ENCODE measurements at regions not wholly inside any gene's neighbourhood (a gene's known extent, or its start where the extent isn't known, plus 50 kb on each side); places are given as distances from the start of the nearest gene placed in this dataset.

- no peak for DNase-seq
Observed at GRCh38 chr12:76611533-76611932, 52.0 kb upstream of the OSBPL8 start.

DNA sequence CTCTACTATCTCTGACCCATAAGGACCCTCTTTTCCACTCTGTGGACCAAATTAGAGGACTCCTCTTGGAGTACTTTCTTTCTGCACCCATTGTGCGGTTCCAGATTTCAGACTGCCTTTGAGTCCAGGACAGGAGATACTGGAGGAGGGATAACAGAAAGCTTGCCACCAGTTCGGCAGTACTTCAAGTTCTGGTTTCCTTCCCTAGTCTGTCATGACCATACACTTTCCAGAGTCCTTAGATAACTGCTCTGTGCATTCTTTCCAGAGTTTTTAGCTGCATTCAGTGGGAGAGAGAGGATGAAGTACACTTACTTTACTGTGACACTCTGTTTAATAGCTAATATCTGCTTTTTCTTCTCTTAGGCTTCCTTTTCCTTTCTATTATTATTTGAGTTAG is 54.8 kb upstream of the OSBPL8 start:
- DNase-seq, result no peak

DNA sequence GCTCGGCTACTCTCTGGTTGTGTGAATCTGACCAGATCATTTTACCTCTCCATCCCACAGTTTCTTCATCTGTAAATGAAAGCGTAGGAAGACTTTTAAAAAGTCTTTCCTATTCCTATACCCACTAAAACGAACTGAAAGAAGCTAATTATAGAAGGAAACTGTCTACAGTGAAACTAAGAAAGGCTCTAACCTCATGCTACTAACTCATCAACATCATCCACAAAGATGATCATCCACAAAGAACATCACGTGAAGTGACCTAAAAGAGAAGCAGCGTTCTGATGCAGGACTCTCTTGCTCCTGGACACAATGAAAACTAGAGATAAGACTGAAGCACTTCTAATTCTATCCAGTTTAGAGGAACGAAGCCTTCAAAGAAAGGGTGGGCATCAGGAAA is 58.5 kb upstream of the OSBPL8 start:
- DNase-seq, result no peak

DNA sequence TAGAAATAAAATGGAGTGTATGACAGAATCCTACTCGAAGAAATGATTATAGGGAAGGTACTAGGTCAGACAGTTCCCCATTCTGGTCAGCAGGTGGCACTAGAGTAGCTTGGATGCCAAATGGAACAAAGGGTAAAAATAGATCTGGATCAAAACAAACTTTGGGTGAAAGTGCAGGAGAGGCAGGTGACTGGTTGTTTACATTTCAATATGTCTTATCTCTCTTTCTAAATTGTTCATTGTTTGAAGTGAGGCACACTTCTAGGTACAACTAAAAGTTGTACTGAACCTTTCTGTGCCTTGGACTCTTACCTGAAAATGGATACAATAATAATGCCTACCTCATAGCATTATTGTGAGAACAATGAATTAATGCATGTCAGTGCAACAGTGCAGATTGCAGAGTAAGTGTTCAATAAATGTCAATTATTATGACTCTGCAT is 62.0 kb upstream of the OSBPL8 start:
- peak; percentile 65 for DNase-seq

DNA sequence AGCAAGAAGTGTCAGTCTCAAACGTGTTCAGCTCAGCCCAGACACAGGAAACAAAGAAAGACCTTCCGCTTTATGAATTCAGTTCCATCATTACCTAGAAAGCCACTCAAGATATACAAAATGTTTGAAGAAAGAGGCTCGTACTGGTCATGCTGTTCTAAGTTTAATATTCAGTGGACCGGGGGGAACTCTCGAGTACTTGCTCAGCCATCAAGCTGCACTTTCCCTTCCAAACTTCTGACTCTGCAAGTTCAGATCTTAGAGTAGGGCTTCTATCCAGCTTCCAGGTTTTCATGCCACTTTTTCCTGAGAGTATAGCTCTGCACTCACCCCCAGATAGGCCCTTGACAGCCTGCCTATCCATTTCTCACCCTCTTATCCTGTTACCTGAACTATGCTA is 62.8 kb upstream of the OSBPL8 start:
- no peak for DNase-seq

DNA sequence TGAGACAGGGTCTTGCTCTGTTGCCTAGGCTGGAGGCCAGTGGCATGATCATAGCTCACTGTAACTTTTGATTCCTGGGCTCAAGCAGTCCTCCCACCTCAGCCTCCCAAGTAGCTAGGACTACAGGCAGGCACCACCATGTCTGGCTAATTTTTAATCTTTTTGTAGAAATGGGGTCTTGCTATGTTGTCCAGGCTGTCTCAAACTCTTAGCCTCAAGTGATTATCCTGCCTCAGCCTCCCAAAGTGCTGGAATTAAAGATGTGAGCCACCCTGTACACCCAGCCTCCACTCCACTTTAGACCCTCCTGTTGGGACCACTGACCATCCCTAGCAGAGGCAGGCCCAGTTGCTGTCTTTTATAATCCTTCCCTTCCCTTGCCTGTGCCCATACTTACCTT is 63.3 kb upstream of the OSBPL8 start:
- no peak for DNase-seq

GRCh38 chr12:76623931-76624330 is 64.4 kb upstream of the OSBPL8 start:
- no peak for DNase-seq

- DNase-seq, result no peak
Observed at GRCh38 chr12:76627346-76628135, 68.0 kb upstream of the OSBPL8 start.

GRCh38 chr12:76628745-76629144 is 69.2 kb upstream of the OSBPL8 start:
- DNase-seq, result no peak

DNA sequence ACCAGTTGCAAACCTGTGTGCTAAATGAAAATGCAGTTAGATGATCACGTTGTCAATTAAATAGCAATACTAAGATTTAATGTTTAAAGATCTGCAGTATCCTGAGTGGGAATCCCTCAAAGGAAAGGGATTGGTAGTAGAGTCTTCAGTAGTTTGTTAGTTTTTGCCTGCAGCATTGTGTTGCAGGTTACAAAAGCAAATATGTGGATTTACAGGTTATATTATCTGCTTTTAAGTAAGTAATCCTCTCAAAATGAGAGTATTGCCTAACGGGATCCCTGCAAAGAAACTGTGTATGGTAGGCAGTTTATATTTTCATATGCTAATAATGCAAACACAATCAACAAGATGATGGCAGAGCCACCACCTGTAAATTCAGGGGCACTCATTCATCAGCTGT is 72.2 kb upstream of the OSBPL8 start:
- no peak for DNase-seq

- DNase-seq, result no peak
Observed at GRCh38 chr12:76633415-76633814, 73.8 kb upstream of the OSBPL8 start.

DNA sequence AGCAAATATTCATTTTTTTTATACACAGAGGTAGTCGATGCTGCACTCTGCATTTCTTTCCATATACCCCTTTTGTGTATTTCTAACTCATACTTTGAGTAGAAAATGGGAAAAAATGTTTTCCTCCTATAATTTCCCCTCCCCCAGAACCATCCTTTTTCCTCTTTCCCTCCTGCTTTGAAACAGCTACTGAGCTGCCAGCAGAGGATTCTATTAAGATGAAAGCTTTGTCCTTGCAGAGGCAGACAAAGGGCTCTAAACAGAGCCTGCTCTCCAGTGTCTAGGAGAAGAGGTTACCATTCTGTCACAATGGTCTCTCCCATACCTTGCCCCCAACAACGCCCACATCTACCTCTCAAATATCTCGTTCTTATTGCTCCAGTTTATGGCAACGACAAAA is 74.6 kb upstream of the OSBPL8 start:
- no peak for DNase-seq

- no peak for DNase-seq
Observed at GRCh38 chr12:76636121-76636692, 76.6 kb upstream of the OSBPL8 start.

- DNase-seq, result no peak
Observed at GRCh38 chr12:76637807-76638206, 78.2 kb upstream of the OSBPL8 start.

DNA sequence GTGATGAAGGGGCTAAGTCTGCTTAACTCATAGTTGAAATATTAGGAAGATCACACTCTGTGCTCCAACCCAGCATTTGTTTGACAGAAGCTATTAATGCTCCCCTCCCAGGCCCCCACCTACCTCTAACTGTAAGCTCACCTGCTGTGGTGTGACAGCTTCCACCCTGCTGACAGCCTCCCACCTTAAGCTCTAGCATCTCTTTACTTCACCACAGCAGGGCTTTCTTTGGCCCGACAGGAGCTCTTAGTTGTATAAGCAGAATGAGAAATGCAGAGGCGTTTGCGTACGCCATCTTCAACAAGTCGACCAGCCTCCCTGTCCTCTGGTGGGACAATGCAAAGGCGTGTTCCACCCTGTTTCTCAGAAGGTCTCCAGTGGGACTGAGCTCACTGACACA is 80.1 kb upstream of the OSBPL8 start:
- no peak for DNase-seq

- DNase-seq, result no peak
Observed at GRCh38 chr12:76641073-76641472, 81.5 kb upstream of the OSBPL8 start.

GRCh38 chr12:76641961-76642360 is 82.4 kb upstream of the OSBPL8 start:
- DNase-seq, result no peak

DNA sequence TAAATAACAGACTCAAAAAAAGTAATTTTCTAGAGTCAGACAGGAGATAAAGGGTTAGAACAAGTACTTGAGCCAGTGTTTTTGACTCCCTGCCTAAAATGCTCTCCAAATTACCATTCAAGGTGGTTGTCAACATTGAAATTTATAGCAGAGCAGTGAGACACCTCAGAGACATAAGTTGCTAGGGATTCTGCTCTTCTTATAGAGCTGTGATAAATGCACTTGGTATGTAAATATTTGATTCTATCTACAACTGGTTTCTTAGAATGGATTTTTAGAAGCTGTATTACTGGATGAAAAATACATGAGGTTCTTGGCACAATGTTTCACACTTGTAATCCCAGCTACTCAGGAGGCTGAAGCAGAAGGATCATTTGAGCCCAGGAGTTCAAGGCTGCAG is 83.9 kb upstream of the OSBPL8 start:
- no peak for DNase-seq

DNA sequence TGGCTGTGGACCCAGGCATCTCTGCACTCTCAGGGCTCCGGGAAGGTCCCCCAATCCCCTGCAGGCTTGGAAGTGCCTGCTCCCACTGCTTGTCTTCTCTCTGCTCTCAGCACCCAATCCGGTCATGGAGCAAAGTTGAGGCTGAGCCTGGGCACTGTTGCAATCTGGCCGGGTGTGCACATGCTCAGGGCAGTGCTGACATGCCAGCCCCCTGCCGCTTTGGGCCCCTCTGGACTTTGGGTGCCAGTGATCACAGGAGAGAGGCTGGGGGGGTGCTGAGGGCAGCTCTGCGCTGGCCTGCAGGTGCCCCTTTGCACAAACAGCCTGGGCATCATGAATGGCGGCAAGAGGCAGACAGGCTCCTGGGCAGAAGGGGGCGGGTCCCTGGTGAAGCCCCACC is 85.4 kb upstream of the OSBPL8 start:
- no peak for DNase-seq

DNA sequence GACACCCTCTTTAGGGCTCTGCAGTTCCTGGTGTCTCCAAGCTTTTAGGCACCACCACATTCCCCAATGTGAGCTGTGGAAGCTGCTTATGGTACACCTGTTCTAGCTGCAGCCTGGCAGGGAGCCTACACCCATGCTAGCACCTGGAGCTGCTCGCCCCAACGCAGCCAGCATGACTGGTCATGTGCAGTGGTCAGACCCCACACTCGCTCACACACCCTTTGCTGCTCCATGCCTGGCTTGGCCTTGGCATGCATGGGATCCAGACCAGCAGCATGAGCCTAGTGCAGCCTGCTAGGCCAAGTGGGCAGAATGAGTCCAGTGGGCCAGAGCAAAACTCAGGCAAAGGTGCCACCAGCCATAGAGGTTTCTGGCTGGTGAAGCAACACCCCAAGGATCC is 86.4 kb upstream of the OSBPL8 start:
- no peak for DNase-seq

DNA sequence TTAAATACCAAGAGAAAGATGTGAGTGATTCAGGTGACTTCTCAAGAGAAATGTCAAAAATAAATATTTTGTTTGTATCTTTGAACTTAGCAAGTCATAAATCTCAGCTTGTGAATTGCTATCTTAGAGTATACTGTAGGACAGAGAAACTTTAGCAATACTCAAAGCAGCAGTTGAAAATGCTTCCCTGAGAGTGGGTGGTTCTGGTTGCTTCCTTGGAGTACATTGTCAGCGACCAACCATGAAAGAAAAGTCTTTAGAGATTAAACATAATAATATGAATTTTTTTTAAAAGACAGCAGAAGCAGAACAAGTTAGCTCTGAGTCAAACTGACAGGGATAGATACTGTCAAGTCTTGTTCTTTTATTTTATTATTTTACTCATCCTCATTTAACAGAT is 86.8 kb upstream of the OSBPL8 start:
- DNase-seq, result no peak

- DNase-seq, result no peak
Observed at GRCh38 chr12:76649099-76649498, 89.5 kb upstream of the OSBPL8 start.

GRCh38 chr12:76652402-76652801 is 92.8 kb upstream of the OSBPL8 start:
- DNase-seq, result no peak

DNA sequence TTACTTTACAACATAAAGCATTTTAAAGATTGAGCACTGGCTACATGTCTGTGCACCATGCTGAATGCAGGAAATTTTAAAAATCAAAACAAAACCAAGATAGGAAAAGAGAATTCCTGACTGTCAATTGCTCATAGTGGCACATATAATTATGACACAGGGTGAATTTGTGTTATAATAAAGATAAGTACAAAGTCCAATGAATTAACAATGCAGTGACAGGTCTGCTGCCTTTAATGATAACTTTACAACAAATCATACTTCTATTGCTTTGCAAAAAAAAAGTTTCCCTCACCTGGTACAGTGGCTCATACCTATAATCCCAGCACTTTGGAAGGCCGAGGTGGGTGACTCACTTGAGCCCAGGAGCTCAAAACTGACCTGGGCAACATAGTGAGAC is 93.8 kb upstream of the OSBPL8 start:
- DNase-seq, result no peak

DNA sequence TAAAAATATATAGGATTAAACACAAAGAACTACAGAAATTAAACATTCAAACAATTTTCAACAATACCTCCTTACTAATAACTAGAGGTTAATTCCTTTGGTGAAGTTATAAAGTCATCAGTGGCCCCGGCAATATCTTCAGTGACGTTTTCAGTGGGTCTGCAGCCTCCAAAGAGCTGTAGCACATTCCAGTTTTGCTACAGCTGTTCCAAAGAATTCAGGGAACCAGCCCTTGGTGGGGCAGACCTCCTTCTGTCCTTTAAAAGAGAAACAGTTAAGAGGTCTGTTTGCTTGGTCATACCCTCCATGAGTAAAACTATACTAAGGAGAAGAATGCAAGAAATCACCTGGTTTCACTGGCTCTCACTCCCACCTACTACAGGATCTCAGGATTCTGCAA is 99.2 kb upstream of the ZDHHC17 start:
- DNase-seq, result no peak

Measured in activated CD4-positive, alpha-beta T cell treated with anti-CD3 and anti-CD28 coated beads, Interleukin-2, amount 50 U/mL, for 1 hour (primary cell).